ENCODE measurements at regions not wholly inside any gene's neighbourhood (a gene's known extent, or its start where the extent isn't known, plus 50 kb on each side); places are given as distances from the start of the nearest gene placed in this dataset.

DNA sequence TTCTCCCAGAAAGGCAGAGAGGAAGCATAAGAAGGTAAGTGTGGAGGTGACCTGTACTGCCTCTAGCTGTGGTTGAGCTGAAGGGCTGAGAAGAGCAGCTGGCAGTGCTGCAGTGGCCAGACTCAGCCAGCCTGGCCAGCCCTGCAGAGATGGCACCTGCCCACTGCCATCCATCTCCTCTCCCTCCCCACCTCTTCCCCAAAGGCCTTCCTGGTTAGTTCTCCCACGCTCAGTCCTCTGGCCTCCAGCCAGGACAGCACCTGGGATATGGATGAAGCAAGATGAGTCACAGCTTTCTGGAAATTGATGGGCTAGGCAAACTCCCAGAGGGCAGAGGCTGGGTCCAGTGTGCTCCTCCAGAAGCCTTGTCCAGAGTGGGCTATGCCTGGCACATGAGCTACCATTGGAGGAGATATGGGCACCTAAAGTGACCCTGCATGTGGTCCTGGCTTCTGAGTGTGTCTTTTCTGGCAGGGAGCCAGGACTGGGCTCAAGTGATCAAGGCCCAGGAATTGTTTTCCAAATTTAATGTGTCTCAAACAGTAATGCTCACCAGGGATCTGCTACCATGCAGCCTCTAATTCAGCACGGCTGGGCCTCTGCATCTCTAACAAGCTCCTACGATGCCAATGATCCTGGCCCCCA lies 81.0 kb upstream of the CACUL1 start:
- DNase-seq (ENCODE audit: low spot score), result no peak

DNA sequence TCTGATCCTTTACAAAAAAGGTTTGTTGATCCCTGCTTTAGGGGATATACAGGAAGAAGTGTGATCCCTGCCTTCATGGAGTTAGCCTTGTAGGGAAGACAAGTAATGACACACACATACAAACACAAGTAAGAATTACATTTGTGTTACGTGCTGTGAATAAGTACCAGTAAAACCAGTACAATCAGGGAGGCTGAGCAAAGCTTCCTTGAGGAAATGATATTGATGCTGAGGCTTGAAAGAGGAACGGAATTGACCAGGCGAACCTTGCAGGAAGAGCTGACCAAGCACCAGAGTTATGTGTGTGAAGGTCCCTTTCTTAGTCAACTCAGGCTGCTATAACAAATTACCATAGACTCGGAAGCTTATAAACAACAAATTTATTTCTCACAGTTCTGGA lies 83.6 kb upstream of the CACUL1 start:
- DNase-seq (ENCODE audit: low spot score), result no peak

DNA sequence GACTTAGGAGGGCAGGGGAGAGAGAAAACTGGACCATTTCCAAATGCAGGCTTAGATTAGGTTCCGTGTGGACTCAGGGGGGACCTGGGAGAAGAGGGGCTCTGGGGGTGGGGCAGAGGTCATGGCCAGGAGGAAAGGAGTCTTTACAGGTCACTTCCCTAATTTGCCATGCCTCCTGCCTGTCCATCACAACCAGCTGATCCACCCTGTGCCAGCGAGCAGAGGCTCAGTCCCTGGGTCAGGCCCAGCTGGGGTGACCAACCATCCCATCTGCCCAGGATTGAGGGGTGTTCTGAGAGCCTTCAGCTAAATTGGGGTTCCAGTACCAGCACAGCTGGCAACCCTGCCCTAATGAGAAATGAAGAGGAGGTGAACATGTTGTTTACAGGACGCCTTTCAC lies 84.6 kb upstream of the CACUL1 start:
- no peak for DNase-seq (ENCODE audit: low spot score)

DNA sequence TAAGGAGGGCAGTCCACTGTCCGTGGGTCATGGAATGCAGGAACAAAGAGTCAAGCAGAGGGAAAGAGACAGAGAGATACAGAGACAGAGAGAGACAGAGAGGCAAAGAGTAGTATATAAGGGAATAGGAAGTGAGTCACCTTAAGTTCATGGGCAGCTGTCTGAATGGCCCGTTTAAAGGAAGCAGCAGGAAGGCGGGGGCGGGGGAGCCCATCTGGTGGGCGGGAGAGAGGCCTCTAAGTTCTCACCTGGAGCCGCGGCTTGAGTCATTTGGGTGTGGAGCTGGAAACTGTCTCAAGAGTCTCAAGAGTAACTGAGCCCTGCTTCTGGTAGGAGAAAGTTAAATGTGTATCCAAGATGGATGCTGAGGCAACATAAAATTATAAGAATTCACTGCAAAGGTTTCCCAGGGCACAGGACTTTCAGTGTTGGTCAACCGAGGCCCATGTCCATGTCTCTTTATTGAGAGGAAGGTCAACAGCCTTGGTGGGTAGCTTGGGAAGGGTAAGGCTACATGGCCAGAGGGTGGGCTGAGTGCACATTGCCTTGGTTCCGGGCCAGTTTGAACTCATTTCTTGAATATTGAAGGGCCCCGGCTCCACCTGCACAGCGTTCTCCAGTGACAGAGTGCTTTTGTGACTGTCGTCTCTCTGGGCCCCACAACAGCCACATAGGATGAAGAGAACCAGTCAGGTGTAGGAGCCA lies 85.5 kb upstream of the CACUL1 start:
- no peak for DNase-seq (ENCODE audit: low spot score)

DNA sequence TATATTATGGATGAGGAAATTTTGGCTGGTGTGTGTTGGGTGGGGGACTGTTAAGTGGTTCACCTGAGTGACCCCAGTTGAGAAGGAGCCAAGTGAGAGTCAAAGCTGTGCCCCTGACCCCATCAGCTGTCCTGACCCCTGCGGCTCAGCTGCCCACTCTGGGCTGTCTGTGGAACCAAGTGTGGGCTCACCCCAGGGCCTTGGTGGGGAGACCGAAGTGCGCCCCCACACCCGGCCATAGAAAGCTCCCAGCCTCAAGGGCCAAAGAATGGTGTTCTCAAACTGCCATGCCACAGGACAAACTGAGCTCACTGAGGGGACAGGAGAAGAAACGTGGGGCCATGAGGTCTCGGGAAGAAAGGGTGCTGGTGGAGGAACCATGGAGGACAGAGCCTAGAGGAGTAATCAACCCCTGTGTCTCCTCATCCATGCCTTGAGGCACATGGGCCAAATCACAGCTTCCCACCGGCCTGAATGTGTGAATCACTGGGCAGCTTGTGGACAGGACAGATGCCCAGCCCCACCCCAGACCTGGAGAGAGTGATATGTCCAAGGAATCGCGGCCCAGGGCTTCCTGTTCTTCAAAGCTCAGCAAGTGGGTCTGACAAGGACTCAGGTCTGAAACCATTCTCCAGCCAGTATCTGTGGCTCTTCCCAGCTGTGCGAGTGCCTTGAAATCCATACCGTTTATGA lies 86.2 kb upstream of the CACUL1 start:
- DNase-seq (ENCODE audit: low spot score), result no peak

DNA sequence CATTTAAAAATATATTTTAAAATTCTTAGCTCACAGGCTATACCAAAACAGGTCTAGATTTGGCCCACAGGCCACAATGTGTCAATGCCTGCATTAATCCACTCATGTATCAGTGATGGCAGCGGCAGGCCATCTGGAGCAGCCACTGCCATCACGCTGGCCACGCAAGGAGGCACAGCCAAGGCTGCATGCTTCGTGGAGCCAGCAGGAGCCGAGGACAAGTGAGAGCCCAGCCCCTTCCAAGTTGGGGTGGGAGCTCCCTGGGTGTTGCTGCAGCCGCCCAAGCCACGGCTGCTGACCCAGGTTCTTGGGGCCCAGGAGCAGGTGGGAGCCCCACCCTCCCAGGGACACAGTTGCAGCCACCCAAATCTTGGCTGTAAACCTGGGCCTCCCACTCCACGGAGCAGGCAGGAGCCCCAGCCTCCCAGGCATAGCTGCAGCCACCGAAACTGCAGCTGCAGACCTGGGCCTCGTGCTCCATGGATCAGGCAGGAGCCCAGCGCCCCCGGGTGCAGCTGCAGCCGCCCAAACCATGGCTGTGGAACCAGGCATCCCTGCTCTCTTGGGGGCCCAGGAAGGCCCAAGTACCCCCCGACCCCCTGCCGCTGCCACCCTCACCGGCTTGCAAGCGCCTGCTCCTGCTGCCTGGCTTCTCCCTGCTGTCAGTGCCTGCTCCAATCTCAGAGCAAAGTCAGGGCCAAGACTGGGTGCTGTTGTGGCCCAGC lies 87.3 kb upstream of the CACUL1 start:
- DNase-seq (ENCODE audit: low spot score), result no peak

DNA sequence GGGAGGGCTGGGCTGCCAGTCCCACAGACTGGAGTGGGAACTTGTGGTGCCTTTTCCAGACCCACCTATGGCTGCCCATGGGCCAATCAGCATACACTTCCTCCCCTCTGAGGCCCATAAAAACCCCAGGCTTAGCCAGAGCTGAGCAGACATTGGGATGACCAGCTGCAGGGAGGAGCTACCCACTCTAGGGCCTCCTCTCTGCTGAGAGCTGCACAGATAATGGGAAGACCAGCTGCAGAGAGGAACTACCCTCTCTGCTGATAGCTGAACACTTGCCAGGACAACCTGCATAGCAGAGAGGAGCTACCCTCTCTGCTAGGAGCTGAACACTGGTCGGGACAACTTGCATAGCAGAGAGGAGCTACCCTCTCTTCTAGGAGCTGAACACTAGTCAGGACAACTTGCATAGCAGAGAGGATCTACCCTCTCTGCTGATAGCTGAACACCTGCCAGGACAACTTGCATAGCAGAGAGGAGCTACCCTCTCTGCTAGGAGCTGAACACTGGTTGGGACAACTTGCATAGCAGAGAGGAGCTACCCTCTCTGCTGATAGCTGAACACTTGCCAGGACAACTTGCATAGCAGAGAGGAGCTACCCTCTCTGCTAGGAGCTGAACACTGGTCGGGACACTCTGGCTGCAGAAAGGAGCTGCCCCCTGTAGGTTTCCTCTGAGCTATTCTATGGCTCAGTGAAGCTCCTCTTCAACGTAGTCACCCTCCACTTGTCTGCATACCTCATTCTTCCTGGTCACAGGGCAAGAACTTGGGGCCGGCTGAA lies 88.3 kb upstream of the CACUL1 start:
- no peak for DNase-seq (ENCODE audit: low spot score)

DNA sequence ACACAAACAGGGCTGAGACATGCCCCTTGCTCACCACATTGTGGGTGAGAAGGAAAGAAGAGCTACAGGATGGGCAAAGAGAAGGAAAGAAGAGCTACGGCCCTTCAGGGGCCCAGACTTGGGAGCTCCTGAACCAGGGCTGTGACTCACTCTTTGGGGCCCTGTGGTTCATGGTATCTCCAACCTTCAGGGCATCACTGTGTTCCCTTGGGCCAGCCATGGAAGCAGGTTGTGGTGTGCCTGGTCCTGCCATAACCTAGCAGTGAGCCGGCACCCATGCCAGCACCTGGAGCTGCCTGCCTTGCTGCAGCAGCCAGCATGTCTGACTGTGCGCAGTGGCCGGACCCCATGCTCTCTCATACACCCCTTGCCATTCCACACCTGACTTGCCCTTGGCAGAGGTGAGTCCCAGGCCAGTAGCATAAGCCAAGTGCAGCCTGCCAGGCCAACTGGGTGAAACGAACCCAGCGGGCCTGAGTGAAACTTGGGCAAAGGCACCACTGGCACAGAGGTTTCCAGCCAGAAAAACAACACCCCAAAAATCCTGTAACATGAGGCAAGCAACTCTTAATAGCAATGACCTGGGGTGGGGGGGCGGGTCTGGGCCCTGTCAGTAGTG lies 89.0 kb upstream of the CACUL1 start:
- no peak for DNase-seq (ENCODE audit: low spot score)

DNA sequence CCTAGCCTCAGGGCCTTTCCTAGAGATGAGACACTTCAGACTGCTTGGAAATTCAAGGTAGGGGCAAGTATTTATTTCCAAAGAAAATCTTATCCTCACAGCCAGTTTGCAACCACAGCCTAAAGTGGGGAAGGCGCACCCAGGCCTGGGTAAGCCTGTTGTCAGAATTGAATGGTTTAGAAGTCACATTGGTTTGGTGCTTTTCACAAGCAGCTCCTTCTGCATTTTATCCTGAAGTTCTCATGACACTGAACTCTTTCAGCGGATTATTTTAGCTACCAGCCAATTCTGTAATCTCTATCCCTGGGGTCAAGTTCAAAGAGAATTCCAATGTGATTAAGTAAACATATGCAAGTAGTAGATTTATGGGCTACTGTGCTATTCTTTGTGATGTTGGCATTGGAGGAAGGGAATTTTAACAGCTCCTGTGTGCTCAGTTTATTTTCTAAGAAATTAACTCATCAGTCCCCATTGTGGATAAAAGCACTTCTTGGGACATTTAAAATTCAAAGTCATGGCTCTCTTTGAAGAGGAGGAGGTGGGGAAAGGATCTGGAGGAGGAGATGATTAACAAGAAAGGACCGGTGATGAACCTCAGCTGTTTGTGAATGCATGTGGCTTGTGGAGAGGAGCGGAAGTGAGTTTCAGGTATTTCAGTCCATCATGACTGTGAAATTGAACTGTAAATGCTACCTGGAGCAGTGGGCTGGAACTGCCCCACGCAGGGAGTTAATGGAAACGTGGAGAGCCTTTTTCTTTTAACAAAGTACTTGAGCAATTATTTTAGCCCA lies 90.2 kb upstream of the CACUL1 start:
- DNase-seq (ENCODE audit: low spot score), result no peak

DNA sequence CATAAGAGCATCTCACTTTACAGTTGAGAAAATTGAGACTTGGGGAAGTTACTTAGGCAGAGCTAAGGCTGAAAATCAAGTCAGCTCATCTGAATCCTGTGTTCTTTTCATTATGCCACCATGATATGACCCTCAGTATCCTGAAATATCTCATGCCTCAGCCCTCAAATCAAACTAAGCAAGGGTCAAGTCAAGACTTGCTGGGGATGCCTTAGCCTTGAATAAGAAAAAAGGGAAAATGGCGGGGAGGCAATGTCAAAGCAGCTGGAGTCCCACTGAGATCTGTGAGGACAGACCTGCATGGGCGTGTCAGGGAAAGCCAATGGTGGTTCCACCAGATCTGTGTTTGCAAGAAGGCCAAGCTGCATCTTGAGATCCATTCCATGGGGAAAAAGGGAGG lies 91.0 kb upstream of the CACUL1 start:
- DNase-seq (ENCODE audit: low spot score), result no peak

DNA sequence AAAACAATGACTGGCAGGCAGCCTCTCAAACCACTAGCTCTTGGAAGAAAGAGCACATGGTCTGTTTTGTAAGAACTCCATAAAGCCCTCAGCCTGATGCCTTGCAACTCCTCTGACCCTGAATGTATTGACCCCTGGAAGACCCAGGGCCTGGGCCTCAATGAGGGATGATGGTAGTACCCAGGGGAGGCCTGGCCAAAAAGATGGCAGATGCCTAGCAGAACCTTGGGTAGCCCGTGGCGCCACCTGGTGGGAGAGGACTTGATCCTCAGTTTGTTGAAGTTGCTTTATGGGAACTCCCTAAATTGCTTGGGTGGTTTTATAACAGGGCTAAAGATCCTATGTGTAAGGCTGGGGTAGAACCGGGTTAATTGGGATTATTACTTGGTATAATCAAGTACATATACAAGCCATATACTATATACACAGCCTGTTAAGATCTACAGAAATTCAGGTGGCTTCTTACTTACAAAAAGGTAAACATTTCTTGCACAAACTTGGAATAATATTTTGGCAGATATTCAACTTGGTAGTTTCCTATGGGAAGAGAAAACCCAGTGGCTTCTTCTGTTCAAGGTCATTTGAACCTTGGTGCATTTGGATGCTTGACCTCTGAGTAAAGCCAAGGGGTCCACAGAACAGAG lies 95.8 kb upstream of the CACUL1 start:
- DNase-seq (ENCODE audit: low spot score), result peak; percentile 51

DNA sequence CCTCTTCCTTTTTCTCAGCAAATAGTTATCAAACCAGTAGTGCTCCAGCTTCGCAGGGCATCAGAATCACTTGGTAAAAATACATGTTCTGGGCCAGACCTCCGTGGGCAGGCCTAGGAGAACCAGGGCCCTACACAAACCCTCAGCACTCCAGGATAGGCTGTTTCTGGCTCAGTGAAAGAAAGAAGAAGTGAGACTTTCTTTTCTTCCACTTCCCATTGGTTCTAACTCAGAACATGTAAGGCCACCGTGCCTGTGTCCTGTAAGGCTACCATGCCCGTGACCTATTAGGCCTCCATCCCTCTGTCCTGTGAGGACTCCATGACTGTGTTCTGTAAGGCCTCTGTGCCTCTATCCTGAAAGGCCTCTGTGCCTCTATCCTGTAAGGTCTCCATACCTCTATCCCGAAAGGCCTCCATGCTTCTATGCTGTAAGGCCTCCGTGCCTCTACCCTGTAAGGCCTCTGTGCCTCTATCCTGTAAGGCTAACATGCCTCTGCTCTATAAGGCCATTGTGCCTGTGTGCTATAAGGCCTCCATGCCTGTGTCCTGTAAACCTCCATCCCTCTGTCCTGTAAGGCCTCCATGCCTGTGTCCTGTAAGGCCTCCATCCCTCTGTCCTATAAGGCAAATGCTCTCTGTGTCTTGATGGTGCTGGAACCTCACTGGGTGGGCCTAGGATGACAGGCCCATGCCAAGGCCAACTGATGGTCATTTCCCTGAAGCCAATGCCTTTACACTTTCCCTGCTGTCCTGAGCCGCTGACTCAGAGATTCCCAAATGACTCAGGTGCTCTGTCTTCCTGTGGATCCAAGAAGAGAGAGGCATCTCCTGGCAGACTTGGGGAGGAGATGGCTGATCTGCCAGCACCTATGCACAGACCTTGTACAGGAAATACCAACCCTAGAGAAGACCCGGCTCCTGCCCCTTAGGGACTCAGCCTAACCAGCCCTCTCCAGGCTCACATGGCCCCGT lies 96.6 kb upstream of the CACUL1 start:
- DNase-seq (ENCODE audit: low spot score), result no peak

DNA sequence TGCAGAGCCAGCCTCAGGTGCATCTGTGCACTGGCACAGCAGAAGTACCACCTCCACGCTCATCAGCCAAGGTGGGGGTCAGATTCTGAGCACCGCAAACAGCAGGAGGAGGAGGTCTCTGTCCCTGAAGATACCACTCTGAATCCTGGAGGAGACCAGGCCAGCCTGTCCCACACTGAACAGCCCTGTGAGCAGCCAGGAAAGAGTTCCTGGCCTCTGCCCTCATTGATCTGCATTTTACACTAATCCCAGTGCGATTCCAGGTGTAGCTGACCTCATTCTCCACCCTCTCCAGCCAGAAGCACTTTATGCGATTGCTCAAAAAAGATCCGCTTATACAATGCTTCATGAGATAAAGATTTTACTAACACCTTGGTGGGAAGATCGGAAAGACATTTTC lies 99.1 kb upstream of the CACUL1 start:
- no peak for DNase-seq (ENCODE audit: low spot score)

DNA sequence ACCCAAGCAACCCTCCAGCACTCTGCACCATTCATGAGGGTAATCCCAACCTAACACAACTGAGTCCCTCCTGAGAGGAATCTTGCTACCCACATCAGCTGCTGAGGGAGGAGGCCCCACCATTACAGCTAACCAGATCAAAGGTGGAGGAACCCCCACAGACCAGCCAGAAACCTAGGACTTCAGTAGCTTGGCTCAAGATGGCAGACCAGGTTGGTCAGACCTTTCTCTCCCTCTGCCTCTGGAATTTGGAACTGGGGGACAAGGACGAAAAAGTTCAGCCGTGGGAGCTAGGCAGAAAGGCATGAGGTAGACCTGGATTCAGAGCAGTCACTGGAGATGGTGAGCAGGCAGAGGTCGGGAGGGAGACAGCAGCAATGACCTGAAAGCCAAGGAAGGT lies 101.3 kb upstream of the CACUL1 start:
- DNase-seq (ENCODE audit: low spot score), result no peak

DNA sequence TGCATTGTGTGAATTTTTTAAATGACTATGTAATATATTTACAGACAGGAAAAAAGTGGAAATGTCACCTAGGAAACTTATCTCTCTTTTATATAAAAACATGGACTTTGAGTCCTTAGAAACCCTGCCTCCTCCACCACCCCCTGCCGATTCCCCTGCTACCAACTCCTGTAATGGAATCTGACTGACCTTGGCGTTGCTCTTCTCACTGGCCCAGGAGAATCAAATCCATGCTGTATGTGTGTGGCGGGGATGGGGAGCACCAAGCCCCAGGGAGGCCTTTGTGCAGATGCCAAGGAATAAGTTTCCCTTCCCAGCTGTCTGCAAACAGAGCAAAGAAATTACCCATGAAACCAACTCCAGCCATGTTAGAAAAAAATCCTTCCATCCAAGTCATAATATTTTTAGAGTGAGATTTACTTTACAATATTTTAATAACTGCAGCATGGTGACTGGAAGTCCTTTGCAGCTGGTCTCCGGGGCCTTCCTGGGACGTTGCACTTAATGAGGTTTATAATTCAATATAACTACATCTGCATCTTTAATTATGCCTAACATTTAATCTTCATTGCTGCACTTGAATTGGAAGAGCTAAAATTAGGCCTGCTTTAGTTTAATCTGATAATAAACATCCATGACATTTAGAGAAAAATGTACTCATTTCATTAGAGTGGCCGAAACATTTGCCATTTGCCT lies 111.4 kb upstream of the CACUL1 start:
- DNase-seq (ENCODE audit: low spot score), result no peak

DNA sequence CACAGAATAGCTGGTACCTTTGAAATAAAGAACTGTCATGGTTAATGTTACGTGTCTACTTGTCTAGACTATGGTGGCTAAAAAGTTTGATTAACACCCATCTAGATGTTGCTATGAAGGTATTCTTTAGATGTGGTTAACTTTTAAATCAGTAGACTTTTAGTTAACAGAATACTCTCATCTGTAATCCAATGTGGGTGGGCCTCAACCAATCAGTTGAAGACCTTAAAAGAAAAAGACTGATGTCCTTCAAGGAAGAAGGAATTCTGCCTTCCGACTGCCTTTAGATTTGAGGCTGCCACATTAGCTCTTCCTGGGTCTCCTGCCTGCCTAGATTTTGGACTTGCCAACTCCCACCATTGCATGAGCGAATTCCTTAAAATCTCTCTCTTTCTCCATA lies 113.0 kb upstream of the CACUL1 start:
- DNase-seq (ENCODE audit: low spot score), result no peak

DNA sequence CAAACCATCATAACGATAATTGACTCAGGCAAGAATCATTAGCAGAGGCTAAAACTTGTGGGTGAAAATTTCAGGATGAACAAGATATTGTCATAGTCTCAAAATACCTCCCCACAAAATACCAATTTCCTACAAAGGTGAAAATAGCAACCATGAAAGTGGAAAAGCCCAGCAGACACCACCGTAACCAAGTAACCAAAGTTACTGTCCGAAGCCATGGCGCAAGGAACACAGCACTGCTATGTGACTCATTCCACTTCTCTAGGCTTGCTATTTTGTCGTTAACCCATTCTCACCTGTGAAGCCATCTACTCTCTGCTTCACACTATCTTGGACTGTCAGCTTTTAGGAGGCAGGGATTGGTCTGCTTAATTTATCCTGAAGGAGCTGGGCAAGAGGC lies 113.8 kb upstream of the CACUL1 start:
- no peak for DNase-seq (ENCODE audit: low spot score)

DNA sequence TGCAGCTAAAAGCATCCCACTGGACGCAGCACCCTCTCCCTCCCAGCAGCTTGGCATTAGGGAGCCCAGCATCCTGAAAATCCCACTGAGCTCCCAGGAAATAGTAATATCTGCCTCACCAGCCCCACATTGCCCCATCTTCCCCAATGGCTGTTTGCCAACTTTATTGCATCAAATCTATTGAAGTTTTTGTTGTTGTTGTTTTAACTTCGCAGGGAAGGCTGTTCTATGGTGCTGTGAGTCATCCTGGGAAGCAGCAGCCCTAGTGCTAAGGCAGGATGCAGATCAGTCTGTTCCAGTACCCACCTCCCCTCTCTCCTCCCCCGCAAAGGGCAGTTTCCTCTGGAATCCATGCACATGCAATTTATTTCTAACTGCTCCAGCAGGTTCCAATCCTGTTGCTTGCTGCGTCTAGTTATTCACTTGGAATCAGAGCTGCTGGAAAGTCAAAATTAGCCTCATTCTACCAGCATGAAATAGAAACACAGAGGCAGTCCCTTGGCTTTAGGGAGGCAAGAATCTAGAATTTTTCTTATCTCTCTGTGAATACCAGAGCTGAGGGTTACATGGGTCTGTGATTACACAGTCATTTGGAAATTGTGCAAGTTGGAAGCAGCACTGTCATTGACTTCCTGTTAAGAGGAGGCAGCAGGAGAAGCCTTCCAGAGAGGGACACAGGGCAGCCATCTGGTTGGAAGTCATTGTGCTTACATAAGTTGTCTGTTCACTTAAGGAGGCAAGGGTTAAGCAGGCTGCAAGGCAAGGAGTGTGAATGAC lies 115.9 kb upstream of the CACUL1 start:
- DNase-seq (ENCODE audit: low spot score), result no peak
